SK-N-SH (cell line): ENCODE measurements at regions not wholly inside any gene's neighbourhood (a gene's known extent, or its start where the extent isn't known, plus 50 kb on each side); places are given as distances from the start of the nearest gene placed in this dataset.

Experiments used
- CTCF ChIA-PET: fragments of 300-600, 350-600 bp; formaldehyde crosslinking; extraction: SDS; loops from one replicate; lab custom pipeline; 2021; lab: Yijun Ruan, JAX
- POLR2A ChIA-PET: fragments of 350-600 bp; sonication (Branson Sonifier 250); formaldehyde crosslinking; extraction: SDS; loops from one replicate; lab custom pipeline; 2020; ENCODE audit warnings: antibody characterized with exemption, inconsistent platforms; lab: Yijun Ruan, JAX
- DNase-seq: peaks from one replicate; pipeline ENCODE4 v3.0.0; 2012
- H2AFZ ChIP-seq: fragments of 200-600 bp; sonication (generic); 2 replicates; pipeline ENCODE4 v1.8.1; 2016; ENCODE audit warnings: antibody characterized with exemption, mild to moderate bottlenecking, low read depth
- H3F3A ChIP-seq: fragments of 200-600 bp; sonication (generic); replicated peaks from 2 replicates; pipeline ENCODE3; 2016; ENCODE audit warnings: antibody characterized with exemption, mild to moderate bottlenecking; ENCODE audit not compliant: insufficient read depth
- H3K27ac ChIP-seq, 2 experiments: fragments of 200-500 bp in 1 of 2; fragments of 200-600 bp in 1 of 2; sonication (Bioruptor generic) in 1 of 2; sonication (generic), shearing (Covaris generic) in 1 of 2; 2 replicates each; pipeline versions ENCODE4 v1.5.1 to v1.6.1; 2014 to 2016; ENCODE audit warnings: low read depth in 2 of 2, inconsistent platforms in 1 of 2, low read length in 1 of 2, mild to moderate bottlenecking in 1 of 2, mixed read lengths in 1 of 2
- H3K27me3 ChIP-seq: fragments of 200-600 bp; sonication (generic), shearing (Covaris generic); 2 replicates; pipeline ENCODE4 v1.6.1; 2016; ENCODE audit warnings: mixed run types; ENCODE audit not compliant: insufficient read depth
- H3K36me3 ChIP-seq, 2 experiments: fragments of 200-500 bp in 1 of 2; fragments of 200-600 bp in 1 of 2; sonication (Bioruptor generic) in 1 of 2; sonication (generic) in 1 of 2; replicated peaks in 1 of 2; 2 replicates each; pipeline versions ENCODE3 to v1.5.1; 2014 to 2016; ENCODE audit warnings: low read length in 1 of 2, mild to moderate bottlenecking in 1 of 2; ENCODE audit not compliant: insufficient read depth in 2 of 2, control insufficient read depth in 1 of 2
- H3K4me1 ChIP-seq, 2 experiments: fragments of 200-500 bp in 1 of 2; fragments of 200-600 bp in 1 of 2; sonication (Bioruptor generic) in 1 of 2; sonication (generic), shearing (Covaris generic) in 1 of 2; 2 replicates each; pipeline versions ENCODE4 v1.5.1 to v1.6.1; 2014 to 2016; ENCODE audit warnings: low read depth in 1 of 2, low read length in 1 of 2, mixed run types in 1 of 2; ENCODE audit not compliant: insufficient read depth in 2 of 2, control insufficient read depth in 1 of 2
- H3K4me2 ChIP-seq: fragments of 200-600 bp; sonication (generic), shearing (Covaris generic); 2 replicates; pipeline ENCODE4 v1.6.1; 2017; ENCODE audit warnings: mixed run types
- H3K4me3 ChIP-seq, 2 experiments: fragments of 200-500 bp in 1 of 2; fragments of 200-600 bp in 1 of 2; sonication (Bioruptor generic) in 1 of 2; sonication (generic), shearing (Covaris generic) in 1 of 2; 2 replicates each; pipeline versions ENCODE4 v1.5.1 to v1.8.1; 2014 to 2016; ENCODE audit warnings: low read depth in 2 of 2, inconsistent platforms in 1 of 2, low read length in 1 of 2, mild to moderate bottlenecking in 1 of 2, mixed read lengths in 1 of 2, moderate library complexity in 1 of 2
- H3K79me2 ChIP-seq: fragments of 200-600 bp; sonication (generic); 2 replicates; pipeline ENCODE4 v1.8.1; 2017; ENCODE audit warnings: mild to moderate bottlenecking; ENCODE audit not compliant: insufficient read depth
- H3K9ac ChIP-seq: fragments of 200-600 bp; sonication (generic); 2 replicates; pipeline ENCODE4 v1.6.1; 2017; ENCODE audit warnings: mixed run types
- H3K9me2 ChIP-seq: fragments of 200-600 bp; sonication (generic); 2 replicates; pipeline ENCODE4 v1.6.1; 2017; ENCODE audit warnings: mixed run types
- H3K9me3 ChIP-seq: fragments of 200-600 bp; sonication (generic); 2 replicates; pipeline ENCODE4 v1.6.1; 2017; ENCODE audit warnings: mixed run types, mild to moderate bottlenecking, moderate library complexity
- H4K20me1 ChIP-seq: fragments of 200-600 bp; sonication (generic); 2 replicates; pipeline ENCODE4 v1.6.1; 2017; ENCODE audit warnings: mild to moderate bottlenecking, mixed run types; ENCODE audit not compliant: insufficient read depth
- CHD2 ChIP-seq: fragments of 150-350 bp; IDR thresholded peaks from 2 replicates; pipeline ENCODE4 v1.6.1; 2018; ENCODE audit warnings: low read length; ENCODE audit not compliant: partially characterized antibody
- CTCF ChIP-seq: fragments of 200-600 bp; sonication (generic); IDR thresholded peaks from 2 replicates; pipeline ENCODE4 v1.6.1; 2017; ENCODE audit warnings: antibody characterized with exemption, mild to moderate bottlenecking, moderate library complexity
- FOSL2 ChIP-seq: IDR thresholded peaks from 2 replicates; pipeline ENCODE4 v1.4.0; 2012; ENCODE audit warnings: low read depth, mild to moderate bottlenecking, moderate library complexity, borderline replicate concordance
- FOXJ3 ChIP-seq: sonication (generic); formaldehyde crosslinking; IDR thresholded peaks from 2 replicates; pipeline ENCODE4 v1.5.1; 2020; ENCODE audit warnings: mild to moderate bottlenecking, missing genetic modification reagents
- FOXM1 ChIP-seq: IDR thresholded peaks from 2 replicates; pipeline ENCODE4 v1.4.0; 2012; ENCODE audit warnings: low read depth, mild to moderate bottlenecking
- GATA2 ChIP-seq: sonication (generic); formaldehyde crosslinking; IDR thresholded peaks from 2 replicates; pipeline ENCODE4 v1.5.0; 2020; ENCODE audit warnings: mild to moderate bottlenecking, missing genetic modification reagents
- JUND ChIP-seq: IDR thresholded peaks from 2 replicates; pipeline ENCODE4 v1.4.0; 2012
- MEF2A ChIP-seq: IDR thresholded peaks from 2 replicates; pipeline ENCODE4 v1.4.0; 2012; ENCODE audit warnings: low read depth, borderline replicate concordance
- MXI1 ChIP-seq: IDR thresholded peaks from 2 replicates; pipeline ENCODE4 v1.6.1; 2012; ENCODE audit warnings: mild to moderate bottlenecking, low read depth, low read length, improper control_type of control experiment
- NRF1 ChIP-seq: IDR thresholded peaks from 2 replicates; pipeline ENCODE4 v1.6.1; 2012; ENCODE audit warnings: low read depth, mild to moderate bottlenecking, low read length
- POLR2AphosphoS5 ChIP-seq: IDR thresholded peaks from 2 replicates; pipeline ENCODE4 v1.6.1; 2012; ENCODE audit warnings: low read depth, low read length
- RFX5 ChIP-seq: IDR thresholded peaks from 2 replicates; pipeline ENCODE4 v1.6.1; 2012; ENCODE audit warnings: mild to moderate bottlenecking, improper control_type of control experiment, low read length
- RXRA ChIP-seq: IDR thresholded peaks from 2 replicates; pipeline ENCODE4 v1.4.0; 2012; ENCODE audit warnings: low read depth, mild to moderate bottlenecking, borderline replicate concordance
- SMC3 ChIP-seq: IDR thresholded peaks from 2 replicates; pipeline ENCODE4 v1.6.1; 2012; ENCODE audit warnings: low read depth, low read length, improper control_type of control experiment
- TEAD4 ChIP-seq: IDR thresholded peaks from 2 replicates; pipeline ENCODE4 v1.4.0; 2012; ENCODE audit warnings: mild to moderate bottlenecking, borderline replicate concordance; ENCODE audit not compliant: insufficient read depth
- USF2 ChIP-seq: fragments of 150-350 bp; IDR thresholded peaks from 2 replicates; pipeline ENCODE4 v1.6.1; 2017; ENCODE audit warnings: antibody characterized with exemption, low read length, low read depth, borderline replicate concordance
- WGBS: methylation state at CpG from one replicate; pipeline ENCODE4 v1.1.6; 2017; ENCODE audit warnings: low lambda C conversion rate; 5-methylcytosine and 5-hydroxymethylcytosine counted together
- TF ChIP-seq, protein P1 (sequence below): IDR thresholded peaks from 2 replicates; pipeline ENCODE4 v1.4.0; 2012; ENCODE audit warnings: low read depth, borderline replicate concordance

GRCh38 chr16:65260746-65261145 lies 138.9 kb upstream of the CDH11 start:
- ChIA-PET POLR2A (no interaction called here), CTCF (no interaction called here)
- Histone ChIP-seq H2AFZ (no peak overlapping the region), H3K79me2 (no peaks in the 10 kb centered on the region), H3K4me2 (no peak overlapping the region), H3K36me3 (no peaks in the 10 kb centered on the region), H3K9me2 (no peaks in the 10 kb centered on the region), H3K9ac (no peak overlapping the region), H3K4me3 (no peak overlapping the region), H3F3A (no peaks in the 10 kb centered on the region), H3K4me1 (no peaks in the 10 kb centered on the region), H3K27me3 (no peaks in the 10 kb centered on the region), H3K9me3 (peaks cover 6% of the 10 kb centered on the region; the same call in 1 of the 2 replicates), H3K27ac (no peak overlapping the region), H4K20me1 (no peaks in the 10 kb centered on the region)
- TF ChIP-seq RXRA (no peak), FOXM1 (no peak), MXI1 (no peak), CHD2 (no peak), MEF2A (no peak)
- TF ChIP-seq, protein P1, sequence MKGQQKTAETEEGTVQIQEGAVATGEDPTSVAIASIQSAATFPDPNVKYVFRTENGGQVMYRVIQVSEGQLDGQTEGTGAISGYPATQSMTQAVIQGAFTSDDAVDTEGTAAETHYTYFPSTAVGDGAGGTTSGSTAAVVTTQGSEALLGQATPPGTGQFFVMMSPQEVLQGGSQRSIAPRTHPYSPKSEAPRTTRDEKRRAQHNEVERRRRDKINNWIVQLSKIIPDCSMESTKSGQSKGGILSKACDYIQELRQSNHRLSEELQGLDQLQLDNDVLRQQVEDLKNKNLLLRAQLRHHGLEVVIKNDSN = no peak
- 50% methylated on average over 1 of the region's 1 CpG for WGBS
- no peak for DNase-seq

GRCh38 chr16:65254144-65254543 lies 132.3 kb upstream of the CDH11 start:
- Histone ChIP-seq H3F3A (no peaks in the 10 kb centered on the region), H3K36me3 (no peaks in the 10 kb centered on the region), H2AFZ (no peak overlapping the region), H3K79me2 (no peaks in the 10 kb centered on the region), H3K9me3 (no peaks in the 10 kb centered on the region), H3K4me3 (no peak overlapping the region), H4K20me1 (no peaks in the 10 kb centered on the region), H3K9ac (no peak overlapping the region), H3K27me3 (no peaks in the 10 kb centered on the region), H3K4me1 (peaks cover 0 to 2% of the 10 kb centered on the region in 2 experiments; a peak in 1 of 4 replicates), H3K27ac (no peak overlapping the region), H3K9me2 (no peaks in the 10 kb centered on the region), H3K4me2 (no peak overlapping the region)
- no peak for TF ChIP-seq CTCF
- no peak for TF ChIP-seq SMC3
- DNase-seq = no peak
- CTCF ChIA-PET = interaction anchor here (0.6 kb wide), 1 partner anchor 1656 kb away, joined by 3 read pairs; no protein-coding TSS in a partner anchor
- 50% methylated on average over 1 of the region's 1 CpG for WGBS
- POLR2A ChIA-PET = no interaction called here

- POLR2A ChIA-PET = interaction anchor here (0.6 kb wide), 1 partner anchor 784 kb away, joined by 3 read pairs; no protein-coding TSS in a partner anchor
- TF ChIP-seq FOXJ3 (CRISPR knock-in tag) (no peak), CTCF (no peak), FOXM1 (no peak), TEAD4 (no peak), USF2 (no peak), MEF2A (no peak), FOSL2 (no peak), POLR2AphosphoS5 (no peak), NRF1 (no peak), JUND (no peak), CHD2 (no peak), RFX5 (no peak), GATA2 (no peak)
These were observed 127.9 kb upstream of the CDH11 start for GRCh38 chr16:65249768-65250167.

More at GRCh38 chr16:65249768-65250167, 127.9 kb upstream of the CDH11 start:
- no peak for DNase-seq
- Histone ChIP-seq H3K9ac (no peak overlapping the region), H3K4me3 (no peak overlapping the region), H3K36me3 (no peaks in the 10 kb centered on the region), H3K9me3 (no peaks in the 10 kb centered on the region), H4K20me1 (no peaks in the 10 kb centered on the region), H3K4me2 (no peak overlapping the region), H3K9me2 (no peaks in the 10 kb centered on the region), H3K4me1 (peaks cover 0 to 2% of the 10 kb centered on the region in 2 experiments; a peak in 1 of 4 replicates), H3F3A (no peaks in the 10 kb centered on the region), H3K27ac (no peak overlapping the region), H2AFZ (no peak overlapping the region), H3K79me2 (no peaks in the 10 kb centered on the region), H3K27me3 (no peaks in the 10 kb centered on the region)
- CTCF ChIA-PET = no interaction called here
- 46% methylated on average over 8 of the region's 8 CpGs for WGBS
